GM12872 (cell line): ENCODE measurements at regions not wholly inside any gene's neighbourhood (a gene's known extent, or its start where the extent isn't known, plus 50 kb on each side); places are given as distances from the start of the nearest gene placed in this dataset.

Source experiments
- CTCF ChIP-seq: IDR thresholded peaks from 3 replicates; pipeline ENCODE4 v1.5.1; 2011; ENCODE audit warnings: low read depth, mild to moderate bottlenecking, low read length, moderate library complexity; ENCODE audit not compliant: insufficient read depth

DNA sequence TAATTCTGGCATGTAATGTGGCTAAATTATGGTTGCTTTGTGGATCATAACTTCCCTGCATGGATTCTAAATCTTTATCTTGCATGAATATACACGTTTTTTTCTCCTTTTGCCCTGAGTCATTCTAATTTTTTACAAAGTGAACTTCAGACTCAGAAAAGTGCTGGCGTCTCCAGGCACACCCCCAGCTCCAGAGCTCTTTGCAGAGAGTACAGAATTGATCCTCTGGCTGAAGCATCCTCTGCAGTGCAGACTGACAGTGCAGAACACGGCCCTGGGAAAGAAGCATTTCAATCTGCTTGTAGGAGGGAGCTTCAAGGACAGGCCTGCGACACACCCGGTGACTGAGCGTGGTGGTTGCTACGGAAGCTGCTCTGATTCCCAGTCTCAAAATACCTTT, 228.1 kb downstream of the FGF9 start:
- TF ChIP-seq CTCF = no peak

- TF ChIP-seq CTCF = no peak
These were observed 230.5 kb downstream of the FGF9 start for GRCh38 chr13:21901336-21901735.

GRCh38 chr13:21901811-21902708, 231.2 kb downstream of the FGF9 start:
- TF ChIP-seq CTCF = no peak

GRCh38 chr13:21902709-21903098, 231.8 kb downstream of the FGF9 start:
- no peak for TF ChIP-seq CTCF

DNA sequence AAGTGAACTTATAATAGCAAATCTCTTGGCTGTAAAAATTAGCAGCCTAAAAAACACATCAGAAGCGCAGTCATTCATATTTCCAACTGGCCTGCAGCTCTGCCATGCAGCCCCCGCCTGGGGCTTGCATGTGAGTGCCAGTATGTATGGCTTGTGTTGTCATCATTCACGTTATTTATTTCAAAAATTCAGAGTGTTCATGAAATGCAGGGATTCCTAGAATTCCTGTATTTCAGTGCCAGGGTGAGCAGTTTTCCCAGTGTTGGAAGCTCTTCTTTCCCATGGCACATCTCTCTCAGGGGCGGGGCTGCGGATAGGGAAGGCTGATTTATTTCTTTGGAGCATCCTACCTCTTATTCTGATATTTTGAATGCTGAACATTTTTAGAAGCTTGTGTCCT, 234.6 kb downstream of the FGF9 start:
- no peak for TF ChIP-seq CTCF

GRCh38 chr13:21909331-21909730, 238.5 kb downstream of the FGF9 start:
- TF ChIP-seq CTCF = no peak

- no peak for TF ChIP-seq CTCF
These were observed 239.7 kb downstream of the FGF9 start for GRCh38 chr13:21910546-21910945.
